GM12801 (cell line): ENCODE measurements at regions not wholly inside any gene's neighbourhood (a gene's known extent, or its start where the extent isn't known, plus 50 kb on each side); places are given as distances from the start of the nearest gene placed in this dataset.

Experiments used
- TF ChIP-seq, protein P1 (sequence below): IDR thresholded peaks from one replicate; pipeline ENCODE4 v1.5.1; 2011; ENCODE audit warnings: control low read depth; ENCODE audit not compliant: insufficient read length; ENCODE audit errors: extremely low read depth

DNA sequence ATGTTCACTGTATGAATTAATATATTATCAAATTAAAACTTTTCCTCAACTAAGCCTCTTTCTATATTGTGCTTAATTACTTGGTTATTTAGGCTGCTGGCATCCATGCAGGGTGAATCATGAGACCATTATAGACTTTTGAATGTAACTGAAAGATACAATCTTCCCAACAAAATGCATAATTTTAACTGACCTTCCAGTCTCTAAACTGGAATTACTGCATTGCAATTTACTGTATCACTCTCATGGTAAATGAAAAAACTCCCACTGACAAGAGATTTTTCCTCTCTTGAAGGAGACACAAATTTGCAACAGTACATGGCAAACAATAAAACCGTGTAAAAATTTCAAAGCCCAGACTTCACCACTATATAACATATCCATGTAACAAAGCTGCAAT lies 349.5 kb downstream of the DRD1 start:
- TF ChIP-seq, protein P1, sequence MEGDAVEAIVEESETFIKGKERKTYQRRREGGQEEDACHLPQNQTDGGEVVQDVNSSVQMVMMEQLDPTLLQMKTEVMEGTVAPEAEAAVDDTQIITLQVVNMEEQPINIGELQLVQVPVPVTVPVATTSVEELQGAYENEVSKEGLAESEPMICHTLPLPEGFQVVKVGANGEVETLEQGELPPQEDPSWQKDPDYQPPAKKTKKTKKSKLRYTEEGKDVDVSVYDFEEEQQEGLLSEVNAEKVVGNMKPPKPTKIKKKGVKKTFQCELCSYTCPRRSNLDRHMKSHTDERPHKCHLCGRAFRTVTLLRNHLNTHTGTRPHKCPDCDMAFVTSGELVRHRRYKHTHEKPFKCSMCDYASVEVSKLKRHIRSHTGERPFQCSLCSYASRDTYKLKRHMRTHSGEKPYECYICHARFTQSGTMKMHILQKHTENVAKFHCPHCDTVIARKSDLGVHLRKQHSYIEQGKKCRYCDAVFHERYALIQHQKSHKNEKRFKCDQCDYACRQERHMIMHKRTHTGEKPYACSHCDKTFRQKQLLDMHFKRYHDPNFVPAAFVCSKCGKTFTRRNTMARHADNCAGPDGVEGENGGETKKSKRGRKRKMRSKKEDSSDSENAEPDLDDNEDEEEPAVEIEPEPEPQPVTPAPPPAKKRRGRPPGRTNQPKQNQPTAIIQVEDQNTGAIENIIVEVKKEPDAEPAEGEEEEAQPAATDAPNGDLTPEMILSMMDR = no peak

DNA sequence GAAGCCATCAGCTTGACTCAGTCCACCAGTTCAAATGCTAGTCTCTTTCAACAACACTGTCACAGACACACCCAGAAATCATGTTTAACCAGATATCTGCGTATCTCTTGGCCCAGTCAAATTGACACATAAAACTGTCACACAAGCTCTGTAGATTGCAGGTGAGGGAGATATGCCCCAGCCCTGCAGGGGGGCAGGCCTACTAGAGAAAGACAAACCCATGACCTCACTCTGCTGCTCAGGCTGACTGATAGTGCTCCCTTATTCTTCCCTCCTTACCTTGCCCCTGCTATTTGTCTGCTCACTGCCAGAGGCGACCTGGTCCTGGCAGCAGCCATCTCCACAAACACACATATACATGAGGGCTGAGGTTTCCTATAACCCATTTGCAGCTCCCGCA lies 351.3 kb downstream of the DRD1 start:
- TF ChIP-seq, protein P1 = no peak

DNA sequence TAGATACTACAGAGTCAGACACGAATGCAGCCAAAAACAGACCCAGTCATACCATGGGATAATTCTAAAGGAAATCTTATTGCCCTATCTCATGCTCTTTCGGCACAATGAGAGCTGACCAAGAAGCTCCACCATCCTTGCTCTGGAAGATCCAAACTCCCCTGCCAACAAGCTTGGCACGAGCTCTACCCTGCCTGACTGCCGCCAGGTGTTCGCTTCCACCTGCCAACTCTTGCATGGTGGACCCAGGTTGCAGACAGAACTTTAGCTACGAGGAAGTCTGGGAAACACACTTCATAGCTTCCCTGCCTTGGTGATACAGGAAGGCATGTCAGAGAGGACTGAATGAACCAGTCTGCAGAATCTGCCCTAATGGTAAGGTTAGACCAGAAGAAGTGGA lies 355.0 kb downstream of the DRD1 start:
- TF ChIP-seq, protein P1 = no peak

DNA sequence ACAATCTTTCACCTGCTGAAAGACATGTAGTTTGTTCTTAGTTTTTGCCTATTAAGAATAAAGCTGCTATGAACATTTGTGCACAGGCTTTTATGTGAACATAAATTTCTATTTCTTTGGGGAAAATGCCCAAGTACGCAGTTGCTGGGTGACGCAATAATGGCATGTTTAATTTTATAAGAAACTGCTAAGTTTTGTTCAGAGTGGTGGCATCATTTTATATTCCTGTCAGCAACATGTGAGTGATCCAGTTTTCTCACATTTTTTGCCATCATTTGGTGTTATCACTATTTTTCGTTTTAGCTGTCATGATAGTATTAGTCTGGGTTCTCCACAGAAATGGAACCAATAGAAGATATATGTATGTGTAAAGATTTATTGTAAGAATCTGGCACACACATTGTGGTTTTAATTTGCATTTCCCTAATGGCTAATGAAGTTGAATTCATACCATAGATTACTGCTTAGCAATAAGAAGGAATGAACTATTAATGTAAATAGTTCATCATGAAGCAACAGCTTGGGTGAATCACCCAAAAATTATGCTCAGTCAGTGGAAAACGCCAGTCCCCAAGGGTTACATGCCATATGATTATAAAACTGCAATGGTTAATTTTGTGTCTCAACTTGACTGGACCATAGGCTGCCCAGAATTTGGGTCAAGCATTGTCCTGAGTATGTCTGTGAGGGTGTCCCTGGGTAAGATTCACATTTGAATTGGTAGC lies 358.6 kb downstream of the MSX2 start:
- TF ChIP-seq, protein P1 = no peak

DNA sequence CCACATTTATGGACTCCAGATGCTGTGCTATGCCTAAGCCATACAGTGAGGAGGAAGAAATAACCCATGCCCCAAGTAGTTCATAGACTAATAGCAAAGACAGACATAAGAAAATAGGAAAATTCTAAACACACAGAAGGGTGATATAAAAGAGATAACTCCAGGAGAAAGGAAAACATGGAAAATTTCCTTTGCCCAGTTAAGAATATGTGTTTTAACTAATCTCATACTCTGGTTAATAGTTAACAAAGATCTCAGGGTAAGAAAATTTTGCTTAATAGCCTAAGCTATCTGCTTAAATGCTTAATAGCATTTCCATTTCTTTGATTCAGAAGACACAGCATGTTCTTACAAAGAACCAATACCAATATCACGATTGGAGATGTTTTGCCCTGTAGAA lies 358.0 kb downstream of the MSX2 start:
- TF ChIP-seq, protein P1 = no peak

DNA sequence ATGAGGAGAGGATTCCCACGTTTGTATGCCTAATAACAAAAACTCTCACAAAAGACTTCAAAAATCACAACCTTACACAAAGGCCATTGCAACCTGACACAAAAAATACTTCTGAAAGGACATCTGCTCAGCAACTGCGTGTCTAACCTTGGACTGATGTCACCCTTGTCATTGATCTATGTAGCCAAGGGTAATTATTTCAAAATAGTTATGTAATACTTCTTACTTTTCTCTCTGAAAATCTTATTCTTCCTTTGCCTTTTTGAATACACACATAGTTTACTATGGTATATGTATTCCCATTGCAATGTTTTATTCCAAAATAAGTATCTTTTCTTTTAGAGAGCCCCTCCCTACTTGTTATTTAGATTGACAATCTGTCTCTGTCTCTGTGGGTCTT lies 355.3 kb downstream of the MSX2 start:
- TF ChIP-seq, protein P1 = no peak

DNA sequence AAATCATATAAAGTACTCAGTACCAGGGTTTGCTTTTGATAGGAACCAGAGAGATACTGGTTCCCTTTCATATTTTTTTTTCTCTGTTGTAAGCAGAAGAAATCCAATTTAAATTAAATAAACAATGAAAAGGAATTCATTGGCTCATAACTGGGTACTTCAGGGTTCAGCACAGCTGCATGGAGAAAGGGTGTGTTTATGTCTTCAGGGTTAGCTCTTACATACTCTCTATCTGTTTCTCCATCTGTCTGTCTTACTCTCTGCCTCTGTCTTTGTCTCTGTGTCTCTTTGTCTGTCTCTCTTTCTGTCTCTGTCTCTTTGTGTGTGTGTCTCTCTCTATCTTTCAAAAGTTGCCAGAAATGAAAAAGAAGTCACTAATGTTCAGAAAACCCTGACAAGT lies 345.9 kb downstream of the MSX2 start:
- TF ChIP-seq, protein P1 = no peak
